ENCODE measurements at regions not wholly inside any gene's neighbourhood (a gene's known extent, or its start where the extent isn't known, plus 50 kb on each side); places are given as distances from the start of the nearest gene placed in this dataset.

- TF ChIP-seq, protein P1, sequence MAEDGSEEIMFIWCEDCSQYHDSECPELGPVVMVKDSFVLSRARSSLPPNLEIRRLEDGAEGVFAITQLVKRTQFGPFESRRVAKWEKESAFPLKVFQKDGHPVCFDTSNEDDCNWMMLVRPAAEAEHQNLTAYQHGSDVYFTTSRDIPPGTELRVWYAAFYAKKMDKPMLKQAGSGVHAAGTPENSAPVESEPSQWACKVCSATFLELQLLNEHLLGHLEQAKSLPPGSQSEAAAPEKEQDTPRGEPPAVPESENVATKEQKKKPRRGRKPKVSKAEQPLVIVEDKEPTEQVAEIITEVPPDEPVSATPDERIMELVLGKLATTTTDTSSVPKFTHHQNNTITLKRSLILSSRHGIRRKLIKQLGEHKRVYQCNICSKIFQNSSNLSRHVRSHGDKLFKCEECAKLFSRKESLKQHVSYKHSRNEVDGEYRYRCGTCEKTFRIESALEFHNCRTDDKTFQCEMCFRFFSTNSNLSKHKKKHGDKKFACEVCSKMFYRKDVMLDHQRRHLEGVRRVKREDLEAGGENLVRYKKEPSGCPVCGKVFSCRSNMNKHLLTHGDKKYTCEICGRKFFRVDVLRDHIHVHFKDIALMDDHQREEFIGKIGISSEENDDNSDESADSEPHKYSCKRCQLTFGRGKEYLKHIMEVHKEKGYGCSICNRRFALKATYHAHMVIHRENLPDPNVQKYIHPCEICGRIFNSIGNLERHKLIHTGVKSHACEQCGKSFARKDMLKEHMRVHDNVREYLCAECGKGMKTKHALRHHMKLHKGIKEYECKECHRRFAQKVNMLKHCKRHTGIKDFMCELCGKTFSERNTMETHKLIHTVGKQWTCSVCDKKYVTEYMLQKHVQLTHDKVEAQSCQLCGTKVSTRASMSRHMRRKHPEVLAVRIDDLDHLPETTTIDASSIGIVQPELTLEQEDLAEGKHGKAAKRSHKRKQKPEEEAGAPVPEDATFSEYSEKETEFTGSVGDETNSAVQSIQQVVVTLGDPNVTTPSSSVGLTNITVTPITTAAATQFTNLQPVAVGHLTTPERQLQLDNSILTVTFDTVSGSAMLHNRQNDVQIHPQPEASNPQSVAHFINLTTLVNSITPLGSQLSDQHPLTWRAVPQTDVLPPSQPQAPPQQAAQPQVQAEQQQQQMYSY (CRISPR knock-in tag; IDR thresholded peaks at IDR 0.05): no peak
These were observed 913.5 kb downstream of the TDRD15 start (continued) for GRCh38 chr2:22037274-22037673.

DNA sequence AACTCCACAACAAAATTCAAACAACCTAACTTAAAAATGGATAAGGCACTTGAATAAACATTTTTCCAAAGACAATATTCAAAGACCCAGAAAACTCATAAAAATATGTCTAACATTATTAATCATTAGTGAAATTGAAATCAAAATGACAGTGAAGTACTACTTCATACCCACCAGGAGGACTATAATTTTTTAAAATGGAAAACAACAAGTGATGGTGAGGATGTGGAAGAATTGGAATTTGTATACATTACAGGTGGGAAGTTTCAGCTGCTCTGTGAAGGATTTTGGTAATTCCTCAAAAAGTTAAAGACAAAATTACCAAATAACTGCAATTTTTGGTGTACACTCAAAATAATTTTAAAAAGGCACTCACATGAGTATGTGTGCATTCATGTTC lies 920.0 kb downstream of the TDRD15 start:
- ATAC-seq (no peak), DNase-seq (ENCODE audit: low spot score) (no peak)
- no peaks in the 10 kb centered on the region for H3K36me3 Mint-ChIP-seq
- H3K27me3 Mint-ChIP-seq (ENCODE audit: low read depth): no peaks in the 10 kb centered on the region
- no peak overlapping the region for H3K4me3 Mint-ChIP-seq
- H3K9me3 Mint-ChIP-seq: no peaks in the 10 kb centered on the region
- H3K4me1 Mint-ChIP-seq: peaks cover 7% of the 10 kb centered on the region
- TF ChIP-seq ESRRA (CRISPR knock-in tag; IDR thresholded peaks at IDR 0.05; ENCODE audit: borderline replicate concordance) (no peak), ATF1 (CRISPR knock-in tag; IDR thresholded peaks at IDR 0.05) (no peak), NR2C2 (CRISPR knock-in tag; IDR thresholded peaks at IDR 0.05) (no peak), ZNF281 (CRISPR knock-in tag; IDR thresholded peaks at IDR 0.05) (no peak), ZBTB21 (CRISPR knock-in tag; IDR thresholded peaks at IDR 0.05; ENCODE audit: borderline replicate concordance) (no peak), E2F4 (CRISPR knock-in tag; IDR thresholded peaks at IDR 0.05; ENCODE audit: borderline replicate concordance, low read depth) (no peak)
- TF ChIP-seq, protein P2, sequence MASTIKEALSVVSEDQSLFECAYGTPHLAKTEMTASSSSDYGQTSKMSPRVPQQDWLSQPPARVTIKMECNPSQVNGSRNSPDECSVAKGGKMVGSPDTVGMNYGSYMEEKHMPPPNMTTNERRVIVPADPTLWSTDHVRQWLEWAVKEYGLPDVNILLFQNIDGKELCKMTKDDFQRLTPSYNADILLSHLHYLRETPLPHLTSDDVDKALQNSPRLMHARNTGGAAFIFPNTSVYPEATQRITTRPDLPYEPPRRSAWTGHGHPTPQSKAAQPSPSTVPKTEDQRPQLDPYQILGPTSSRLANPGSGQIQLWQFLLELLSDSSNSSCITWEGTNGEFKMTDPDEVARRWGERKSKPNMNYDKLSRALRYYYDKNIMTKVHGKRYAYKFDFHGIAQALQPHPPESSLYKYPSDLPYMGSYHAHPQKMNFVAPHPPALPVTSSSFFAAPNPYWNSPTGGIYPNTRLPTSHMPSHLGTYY (CRISPR knock-in tag; IDR thresholded peaks at IDR 0.05): no peak
- TF ChIP-seq, protein P3, sequence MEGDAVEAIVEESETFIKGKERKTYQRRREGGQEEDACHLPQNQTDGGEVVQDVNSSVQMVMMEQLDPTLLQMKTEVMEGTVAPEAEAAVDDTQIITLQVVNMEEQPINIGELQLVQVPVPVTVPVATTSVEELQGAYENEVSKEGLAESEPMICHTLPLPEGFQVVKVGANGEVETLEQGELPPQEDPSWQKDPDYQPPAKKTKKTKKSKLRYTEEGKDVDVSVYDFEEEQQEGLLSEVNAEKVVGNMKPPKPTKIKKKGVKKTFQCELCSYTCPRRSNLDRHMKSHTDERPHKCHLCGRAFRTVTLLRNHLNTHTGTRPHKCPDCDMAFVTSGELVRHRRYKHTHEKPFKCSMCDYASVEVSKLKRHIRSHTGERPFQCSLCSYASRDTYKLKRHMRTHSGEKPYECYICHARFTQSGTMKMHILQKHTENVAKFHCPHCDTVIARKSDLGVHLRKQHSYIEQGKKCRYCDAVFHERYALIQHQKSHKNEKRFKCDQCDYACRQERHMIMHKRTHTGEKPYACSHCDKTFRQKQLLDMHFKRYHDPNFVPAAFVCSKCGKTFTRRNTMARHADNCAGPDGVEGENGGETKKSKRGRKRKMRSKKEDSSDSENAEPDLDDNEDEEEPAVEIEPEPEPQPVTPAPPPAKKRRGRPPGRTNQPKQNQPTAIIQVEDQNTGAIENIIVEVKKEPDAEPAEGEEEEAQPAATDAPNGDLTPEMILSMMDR (IDR thresholded peaks at IDR 0.05): no peak
- H3K27ac Mint-ChIP-seq: no peak overlapping the region
- POLR2A ChIA-PET: no interaction called here
- CTCF ChIA-PET: no interaction called here

DNA sequence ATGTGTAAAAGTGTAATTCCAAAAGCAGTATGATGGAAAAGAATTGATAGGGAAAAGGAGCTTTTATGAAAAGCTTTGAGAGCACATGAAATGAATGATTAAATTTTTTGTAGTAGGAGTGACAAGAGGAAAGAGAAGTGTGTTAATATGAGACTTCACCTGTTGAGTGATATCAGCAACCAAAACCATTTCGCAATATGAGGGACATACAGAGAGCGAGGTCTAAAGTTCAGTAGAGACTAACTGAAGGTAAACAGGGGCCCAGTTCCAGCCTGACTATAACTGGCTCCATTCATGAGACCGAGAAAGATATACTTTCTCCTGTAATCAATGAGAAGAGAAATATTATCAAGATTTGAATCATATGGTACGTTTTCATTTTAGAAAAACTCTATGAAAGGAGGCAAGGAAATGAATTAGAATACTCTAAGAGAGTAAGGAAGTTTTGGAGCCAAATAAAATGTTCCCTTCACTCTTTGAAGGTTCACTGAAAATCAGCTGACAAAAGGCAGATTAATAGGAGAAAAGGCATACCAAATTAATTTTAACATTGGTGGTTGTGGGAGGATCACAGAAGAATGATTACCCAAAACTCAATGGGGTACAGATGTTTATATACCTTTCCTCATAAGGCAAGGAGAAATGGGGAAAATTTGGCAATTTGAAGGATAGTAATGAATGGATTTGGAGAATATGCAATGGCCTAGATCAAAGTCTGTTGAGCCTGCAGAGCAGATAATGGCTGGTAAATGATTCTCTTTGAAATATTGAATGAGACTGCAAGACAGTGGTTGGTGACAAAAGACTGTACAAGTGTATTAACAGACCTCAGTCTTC lies 932.2 kb downstream of the TDRD15 start:
- ATAC-seq: no peak
- TF ChIP-seq, protein P4, sequence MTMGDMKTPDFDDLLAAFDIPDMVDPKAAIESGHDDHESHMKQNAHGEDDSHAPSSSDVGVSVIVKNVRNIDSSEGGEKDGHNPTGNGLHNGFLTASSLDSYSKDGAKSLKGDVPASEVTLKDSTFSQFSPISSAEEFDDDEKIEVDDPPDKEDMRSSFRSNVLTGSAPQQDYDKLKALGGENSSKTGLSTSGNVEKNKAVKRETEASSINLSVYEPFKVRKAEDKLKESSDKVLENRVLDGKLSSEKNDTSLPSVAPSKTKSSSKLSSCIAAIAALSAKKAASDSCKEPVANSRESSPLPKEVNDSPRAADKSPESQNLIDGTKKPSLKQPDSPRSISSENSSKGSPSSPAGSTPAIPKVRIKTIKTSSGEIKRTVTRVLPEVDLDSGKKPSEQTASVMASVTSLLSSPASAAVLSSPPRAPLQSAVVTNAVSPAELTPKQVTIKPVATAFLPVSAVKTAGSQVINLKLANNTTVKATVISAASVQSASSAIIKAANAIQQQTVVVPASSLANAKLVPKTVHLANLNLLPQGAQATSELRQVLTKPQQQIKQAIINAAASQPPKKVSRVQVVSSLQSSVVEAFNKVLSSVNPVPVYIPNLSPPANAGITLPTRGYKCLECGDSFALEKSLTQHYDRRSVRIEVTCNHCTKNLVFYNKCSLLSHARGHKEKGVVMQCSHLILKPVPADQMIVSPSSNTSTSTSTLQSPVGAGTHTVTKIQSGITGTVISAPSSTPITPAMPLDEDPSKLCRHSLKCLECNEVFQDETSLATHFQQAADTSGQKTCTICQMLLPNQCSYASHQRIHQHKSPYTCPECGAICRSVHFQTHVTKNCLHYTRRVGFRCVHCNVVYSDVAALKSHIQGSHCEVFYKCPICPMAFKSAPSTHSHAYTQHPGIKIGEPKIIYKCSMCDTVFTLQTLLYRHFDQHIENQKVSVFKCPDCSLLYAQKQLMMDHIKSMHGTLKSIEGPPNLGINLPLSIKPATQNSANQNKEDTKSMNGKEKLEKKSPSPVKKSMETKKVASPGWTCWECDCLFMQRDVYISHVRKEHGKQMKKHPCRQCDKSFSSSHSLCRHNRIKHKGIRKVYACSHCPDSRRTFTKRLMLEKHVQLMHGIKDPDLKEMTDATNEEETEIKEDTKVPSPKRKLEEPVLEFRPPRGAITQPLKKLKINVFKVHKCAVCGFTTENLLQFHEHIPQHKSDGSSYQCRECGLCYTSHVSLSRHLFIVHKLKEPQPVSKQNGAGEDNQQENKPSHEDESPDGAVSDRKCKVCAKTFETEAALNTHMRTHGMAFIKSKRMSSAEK (CRISPR knock-in tag; IDR thresholded peaks at IDR 0.05; ENCODE audit: borderline replicate concordance): no peak
- peak; percentile 73 for TF ChIP-seq GABPB1 (CRISPR knock-in tag; IDR thresholded peaks at IDR 0.05)
- H3K9me3 Mint-ChIP-seq: no peaks in the 10 kb centered on the region
- H3K27me3 Mint-ChIP-seq (ENCODE audit: low read depth): no peaks in the 10 kb centered on the region
- no peak overlapping the region for H3K4me3 Mint-ChIP-seq
- CTCF ChIA-PET: no interaction called here
- no peaks in the 10 kb centered on the region for H3K4me1 Mint-ChIP-seq
- no peaks in the 10 kb centered on the region for H3K36me3 Mint-ChIP-seq
- POLR2A ChIA-PET: no interaction called here
- no peak for DNase-seq (ENCODE audit: low spot score)
- no peak overlapping the region for H3K27ac Mint-ChIP-seq

Data from WTC11 (cell line).